ENCODE measurements at regions not wholly inside any gene's neighbourhood (a gene's known extent, or its start where the extent isn't known, plus 50 kb on each side); places are given as distances from the start of the nearest gene placed in this dataset.

GRCh38 chr1:60893136-60893930, 189.0 kb upstream of the NFIA start:
- Mint-ChIP-seq H3K36me3 (ENCODE audit: low read depth) (no peaks in the 10 kb centered on the region), H3K27ac (no peak overlapping the region), H3K4me1 (no peaks in the 10 kb centered on the region), H3K9me3 (no peaks in the 10 kb centered on the region), H3K4me3 (no peak overlapping the region), H3K27me3 (peaks cover 12% of the 10 kb centered on the region)
- POLR2A ChIA-PET, result no interaction called here
- no peak for DNase-seq
- CTCF ChIA-PET, result interaction anchor here (0.5 kb wide), 1 partner anchor 16 kb away, joined by 5 read pairs; no protein-coding TSS in a partner anchor

GRCh38 chr1:60891765-60892164, 190.6 kb upstream of the NFIA start:
- no peaks in the 10 kb centered on the region for H3K4me1 Mint-ChIP-seq
- no peak overlapping the region for H3K27ac Mint-ChIP-seq
- no peaks in the 10 kb centered on the region for H3K36me3 Mint-ChIP-seq (ENCODE audit: low read depth)
- H3K4me3 Mint-ChIP-seq, result no peak overlapping the region
- peaks cover 11% of the 10 kb centered on the region for H3K27me3 Mint-ChIP-seq
- H3K9me3 Mint-ChIP-seq, result no peaks in the 10 kb centered on the region
- DNase-seq, result no peak
- ChIA-PET CTCF (interaction anchor here (0.6 to 1.2 kb wide), 2 partner anchors 17 to 189 kb away, joined by 3 read pairs; no protein-coding TSS in a partner anchor), POLR2A (no interaction called here)

GRCh38 chr1:60891281-60891680, 191.1 kb upstream of the NFIA start:
- CTCF ChIA-PET, result interaction anchor here (0.6 to 1.2 kb wide), 2 partner anchors 18 to 189 kb away, joined by 3 read pairs; no protein-coding TSS in a partner anchor
- POLR2A ChIA-PET, result no interaction called here

GRCh38 chr1:60890664-60891063, 191.7 kb upstream of the NFIA start:
- no peak for DNase-seq
- no peaks in the 10 kb centered on the region for H3K4me1 Mint-ChIP-seq
- no peaks in the 10 kb centered on the region for H3K36me3 Mint-ChIP-seq (ENCODE audit: low read depth)
- H3K27ac Mint-ChIP-seq, result no peak overlapping the region
- CTCF ChIA-PET, result interaction anchor here (1.2 kb wide), 1 partner anchor 18 kb away, joined by 3 read pairs; no protein-coding TSS in a partner anchor
- H3K9me3 Mint-ChIP-seq, result no peaks in the 10 kb centered on the region
- POLR2A ChIA-PET, result no interaction called here
- H3K27me3 Mint-ChIP-seq, result peaks cover 14% of the 10 kb centered on the region
- H3K4me3 Mint-ChIP-seq, result no peak overlapping the region

More at GRCh38 chr1:60891281-60891680, 191.1 kb upstream of the NFIA start:
- Mint-ChIP-seq H3K4me3 (no peak overlapping the region), H3K27me3 (peaks cover 11% of the 10 kb centered on the region), H3K4me1 (no peaks in the 10 kb centered on the region), H3K9me3 (no peaks in the 10 kb centered on the region), H3K36me3 (ENCODE audit: low read depth) (no peaks in the 10 kb centered on the region), H3K27ac (no peak overlapping the region)
- DNase-seq, result no peak

GRCh38 chr1:60889709-60890108, 192.7 kb upstream of the NFIA start:
- ChIA-PET POLR2A (no interaction called here), CTCF (no interaction called here)
- Mint-ChIP-seq H3K4me1 (no peaks in the 10 kb centered on the region), H3K4me3 (no peak overlapping the region), H3K27me3 (peaks cover 22% of the 10 kb centered on the region), H3K9me3 (no peaks in the 10 kb centered on the region), H3K36me3 (ENCODE audit: low read depth) (no peaks in the 10 kb centered on the region), H3K27ac (no peak overlapping the region)
- DNase-seq, result no peak

- no peak for DNase-seq
- no peaks in the 10 kb centered on the region for H3K9me3 Mint-ChIP-seq
- peaks cover 21% of the 10 kb centered on the region for H3K27me3 Mint-ChIP-seq
- ChIA-PET POLR2A (no interaction called here), CTCF (no interaction called here)
- no peak overlapping the region for H3K27ac Mint-ChIP-seq
- no peak overlapping the region for H3K4me3 Mint-ChIP-seq
- H3K4me1 Mint-ChIP-seq, result no peaks in the 10 kb centered on the region
- no peaks in the 10 kb centered on the region for H3K36me3 Mint-ChIP-seq (ENCODE audit: low read depth)
Observed at GRCh38 chr1:60888126-60888525, 194.2 kb upstream of the NFIA start.

- no peak overlapping the region for H3K27ac Mint-ChIP-seq
- CTCF ChIA-PET, result no interaction called here
- H3K36me3 Mint-ChIP-seq (ENCODE audit: low read depth), result no peaks in the 10 kb centered on the region
- H3K4me3 Mint-ChIP-seq, result no peak overlapping the region
- H3K27me3 Mint-ChIP-seq, result peaks cover 19% of the 10 kb centered on the region
- no peak for DNase-seq
- H3K4me1 Mint-ChIP-seq, result no peaks in the 10 kb centered on the region
- H3K9me3 Mint-ChIP-seq, result no peaks in the 10 kb centered on the region
- POLR2A ChIA-PET, result no interaction called here
Observed at GRCh38 chr1:60886793-60887331, 195.5 kb upstream of the NFIA start.

GRCh38 chr1:60886090-60886489, 196.3 kb upstream of the NFIA start:
- Mint-ChIP-seq H3K27ac (no peak overlapping the region), H3K4me1 (no peaks in the 10 kb centered on the region), H3K4me3 (no peak overlapping the region), H3K27me3 (peaks cover 24% of the 10 kb centered on the region), H3K36me3 (ENCODE audit: low read depth) (no peaks in the 10 kb centered on the region), H3K9me3 (no peaks in the 10 kb centered on the region)
- ChIA-PET CTCF (interaction anchor here (0.5 kb wide), 1 partner anchor 93 kb away, joined by 3 read pairs; no protein-coding TSS in a partner anchor), POLR2A (no interaction called here)
- no peak for DNase-seq

- ChIA-PET CTCF (no interaction called here), POLR2A (no interaction called here)
- Mint-ChIP-seq H3K4me1 (no peaks in the 10 kb centered on the region), H3K36me3 (ENCODE audit: low read depth) (no peaks in the 10 kb centered on the region), H3K9me3 (no peaks in the 10 kb centered on the region), H3K4me3 (no peak overlapping the region), H3K27ac (no peak overlapping the region), H3K27me3 (peaks cover 18% of the 10 kb centered on the region)
- no peak for DNase-seq
Observed at GRCh38 chr1:60880202-60880601, 202.2 kb upstream of the NFIA start.

- CTCF ChIA-PET, result no interaction called here
- POLR2A ChIA-PET, result no interaction called here
- no peaks in the 10 kb centered on the region for H3K4me1 Mint-ChIP-seq
- H3K4me3 Mint-ChIP-seq, result no peak overlapping the region
- H3K27me3 Mint-ChIP-seq, result peaks cover 11% of the 10 kb centered on the region
- H3K9me3 Mint-ChIP-seq, result no peaks in the 10 kb centered on the region
- no peak overlapping the region for H3K27ac Mint-ChIP-seq
- DNase-seq, result no peak
- H3K36me3 Mint-ChIP-seq (ENCODE audit: low read depth), result no peaks in the 10 kb centered on the region
Observed at GRCh38 chr1:60878323-60878722, 204.0 kb upstream of the NFIA start.

GRCh38 chr1:60877376-60877775, 205.0 kb upstream of the NFIA start:
- Mint-ChIP-seq H3K4me1 (no peaks in the 10 kb centered on the region), H3K9me3 (no peaks in the 10 kb centered on the region), H3K27ac (no peak overlapping the region), H3K27me3 (peaks cover 9% of the 10 kb centered on the region), H3K36me3 (ENCODE audit: low read depth) (no peaks in the 10 kb centered on the region), H3K4me3 (no peak overlapping the region)
- POLR2A ChIA-PET, result no interaction called here
- no peak for DNase-seq
- CTCF ChIA-PET, result no interaction called here

- H3K4me1 Mint-ChIP-seq, result no peaks in the 10 kb centered on the region
- no peaks in the 10 kb centered on the region for H3K9me3 Mint-ChIP-seq
- no peak for DNase-seq
- POLR2A ChIA-PET, result no interaction called here
- CTCF ChIA-PET, result no interaction called here
- H3K4me3 Mint-ChIP-seq, result no peak overlapping the region
- H3K27me3 Mint-ChIP-seq, result peaks cover 9% of the 10 kb centered on the region
- no peak overlapping the region for H3K27ac Mint-ChIP-seq
- H3K36me3 Mint-ChIP-seq (ENCODE audit: low read depth), result no peaks in the 10 kb centered on the region
Observed at GRCh38 chr1:60876952-60877351, 205.4 kb upstream of the NFIA start.

- Mint-ChIP-seq H3K27ac (no peak overlapping the region), H3K36me3 (ENCODE audit: low read depth) (no peaks in the 10 kb centered on the region), H3K4me1 (no peaks in the 10 kb centered on the region), H3K4me3 (no peak overlapping the region), H3K9me3 (no peaks in the 10 kb centered on the region), H3K27me3 (peaks cover 4% of the 10 kb centered on the region)
- ChIA-PET POLR2A (interaction anchor here (0.7 kb wide), 1 partner anchor 9 kb away, joined by 3 read pairs; no protein-coding TSS in a partner anchor), CTCF (no interaction called here)
- DNase-seq, result no peak
Observed at GRCh38 chr1:60875138-60875537, 207.2 kb upstream of the NFIA start.

GRCh38 chr1:60874718-60875117, 207.6 kb upstream of the NFIA start:
- Mint-ChIP-seq H3K4me3 (no peak overlapping the region), H3K27ac (no peak overlapping the region), H3K4me1 (no peaks in the 10 kb centered on the region), H3K27me3 (peaks cover 4% of the 10 kb centered on the region), H3K9me3 (no peaks in the 10 kb centered on the region), H3K36me3 (ENCODE audit: low read depth) (no peaks in the 10 kb centered on the region)
- no peak for DNase-seq
- ChIA-PET CTCF (no interaction called here), POLR2A (no interaction called here)
